ENCODE measurements at regions not wholly inside any gene's neighbourhood (a gene's known extent, or its start where the extent isn't known, plus 50 kb on each side); places are given as distances from the start of the nearest gene placed in this dataset.

GRCh38 chr21:41671859-41672542 is 94.9 kb downstream of the RIPK4 start:
- no peak for DNase-seq (ENCODE audit: low read depth in 4 of 4, low spot score in 1 of 4)

DNA sequence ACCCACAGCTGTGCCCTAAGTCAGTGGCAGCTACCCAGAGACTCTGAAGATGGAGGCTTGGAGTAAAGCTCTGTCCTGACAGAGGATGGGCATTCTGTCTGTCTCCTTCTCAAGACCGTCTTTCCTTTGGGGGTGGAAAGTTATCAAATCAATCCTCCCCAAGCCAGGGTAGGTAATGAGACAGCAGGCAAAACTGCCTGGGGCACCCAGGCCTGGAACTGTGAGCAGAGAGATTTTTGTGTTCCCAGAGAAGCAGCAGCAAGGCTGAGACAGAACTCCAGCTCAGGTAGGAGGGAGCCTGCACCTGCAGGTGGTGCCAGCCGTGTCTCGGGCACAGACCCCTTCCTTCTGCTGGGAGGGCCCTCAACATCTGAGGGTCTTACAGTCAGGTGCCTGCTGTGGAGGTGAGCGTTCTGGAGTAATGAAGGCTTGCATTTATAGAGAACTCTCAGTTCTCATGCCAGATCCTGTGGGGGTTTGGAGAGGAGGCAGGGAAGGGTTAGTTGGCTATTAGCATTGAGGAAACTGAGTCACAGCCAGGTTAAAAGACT is 95.6 kb downstream of the RIPK4 start:
- DNase-seq (ENCODE audit: low read depth in 4 of 4, low spot score in 1 of 4) = no peak

GRCh38 chr21:41670056-41670805 is 96.6 kb downstream of the RIPK4 start:
- no peak for DNase-seq (ENCODE audit: low read depth in 4 of 4, low spot score in 1 of 4)

DNA sequence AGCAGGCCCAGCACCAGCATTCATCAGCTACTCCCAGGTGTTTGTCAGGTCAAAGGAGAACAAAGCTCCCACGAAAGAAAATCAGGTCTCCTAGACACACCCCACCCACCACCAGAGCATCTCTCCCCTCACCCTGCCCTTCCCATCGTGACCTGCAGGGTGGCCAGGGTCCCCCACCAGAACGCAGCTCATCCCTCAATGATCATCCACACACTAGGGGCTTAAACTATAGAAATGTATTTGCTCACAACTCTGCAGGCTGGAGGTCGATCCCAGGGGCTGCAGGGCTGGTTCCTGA is 97.4 kb downstream of the RIPK4 start:
- no peak for DNase-seq (ENCODE audit: low read depth in 4 of 4, low spot score in 1 of 4)

DNA sequence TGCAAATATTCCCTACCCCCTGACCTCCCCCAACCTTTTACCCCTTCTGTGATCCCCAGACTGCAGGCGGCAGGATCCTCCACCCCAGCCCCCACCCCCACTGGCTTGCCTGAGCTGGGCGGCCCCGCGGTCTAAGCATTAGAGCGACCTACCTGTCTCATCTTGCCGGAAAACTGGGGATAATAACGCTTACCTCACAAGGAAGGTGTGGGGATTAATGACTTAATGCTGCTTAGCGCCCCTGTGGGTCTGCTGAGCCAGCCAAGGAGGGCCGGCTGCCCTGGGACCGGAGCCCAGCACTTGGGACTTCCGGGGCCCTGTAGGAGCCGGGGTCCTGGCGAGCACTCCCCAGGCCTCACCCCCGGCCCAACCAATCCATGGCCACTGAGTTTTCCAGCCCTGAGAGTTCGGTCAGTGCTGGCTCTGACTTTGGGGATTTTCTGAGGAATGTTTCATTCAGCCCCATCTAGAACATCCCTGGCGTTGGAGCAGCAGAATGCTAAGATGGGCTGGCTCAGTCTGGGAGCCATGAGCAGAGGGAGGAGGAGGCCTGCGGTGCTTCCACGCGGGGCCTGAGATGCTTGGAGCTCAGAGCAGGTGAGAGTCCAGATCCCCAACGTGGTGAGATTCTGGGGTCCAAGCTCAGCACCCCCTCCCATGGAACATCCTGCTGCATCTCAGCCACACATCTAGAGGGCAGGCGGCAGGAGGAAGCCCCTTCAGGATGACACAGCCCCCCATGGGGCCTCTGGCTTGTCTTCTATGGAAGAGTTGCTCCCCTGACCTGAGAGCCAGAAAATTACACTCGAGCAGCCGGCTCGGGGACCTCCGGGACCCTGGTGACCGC is 97.9 kb downstream of the RIPK4 start:
- DNase-seq (ENCODE audit: low read depth in 4 of 4, low spot score in 1 of 4) = no peak

DNA sequence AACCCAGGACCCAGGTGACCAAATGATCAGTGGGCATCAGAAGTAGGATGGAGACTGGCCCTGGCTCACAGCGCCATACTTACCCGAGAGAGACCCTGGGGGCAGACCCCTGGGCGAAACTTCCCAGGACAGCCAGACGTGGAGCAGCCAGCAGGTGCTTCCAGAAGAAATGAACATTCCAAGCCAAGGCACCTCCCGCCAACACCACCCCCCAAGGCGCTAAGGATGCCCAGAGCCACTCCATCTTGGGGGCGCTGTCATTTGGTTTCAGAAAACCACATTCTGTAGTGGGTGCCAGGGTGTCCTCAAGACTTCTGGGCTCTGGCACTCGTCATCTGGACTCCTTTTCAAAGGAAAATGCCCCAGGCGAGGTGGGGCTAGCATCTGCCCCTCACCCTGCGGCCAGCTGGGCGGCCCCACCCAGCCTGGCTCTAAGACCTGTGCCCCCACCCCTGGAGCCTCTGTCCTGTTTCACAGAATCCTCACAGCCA is 98.8 kb downstream of the RIPK4 start:
- DNase-seq (ENCODE audit: low read depth in 4 of 4, low spot score in 1 of 4) = no peak

DNA sequence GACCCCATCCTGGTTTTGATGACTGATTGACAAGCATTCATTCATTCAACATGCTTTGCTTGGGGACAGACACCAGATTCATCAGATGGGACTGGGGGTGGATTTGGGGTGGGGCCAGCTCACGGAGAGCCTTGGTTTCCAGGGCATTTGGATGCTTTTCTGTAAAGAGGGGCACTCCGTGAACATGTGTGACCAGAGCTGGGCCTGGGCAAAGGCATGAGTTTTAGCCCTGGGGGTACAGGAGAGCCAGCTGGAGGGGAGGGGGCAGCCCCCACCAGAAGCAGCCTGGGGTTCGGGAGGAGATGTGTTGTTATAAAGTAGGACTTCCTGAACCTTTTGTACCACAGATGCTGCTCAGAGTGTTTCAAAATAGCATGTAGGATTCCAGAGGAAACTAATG is 99.7 kb downstream of the RIPK4 start:
- DNase-seq (ENCODE audit: low read depth in 4 of 4, low spot score in 1 of 4) = no peak

DNA sequence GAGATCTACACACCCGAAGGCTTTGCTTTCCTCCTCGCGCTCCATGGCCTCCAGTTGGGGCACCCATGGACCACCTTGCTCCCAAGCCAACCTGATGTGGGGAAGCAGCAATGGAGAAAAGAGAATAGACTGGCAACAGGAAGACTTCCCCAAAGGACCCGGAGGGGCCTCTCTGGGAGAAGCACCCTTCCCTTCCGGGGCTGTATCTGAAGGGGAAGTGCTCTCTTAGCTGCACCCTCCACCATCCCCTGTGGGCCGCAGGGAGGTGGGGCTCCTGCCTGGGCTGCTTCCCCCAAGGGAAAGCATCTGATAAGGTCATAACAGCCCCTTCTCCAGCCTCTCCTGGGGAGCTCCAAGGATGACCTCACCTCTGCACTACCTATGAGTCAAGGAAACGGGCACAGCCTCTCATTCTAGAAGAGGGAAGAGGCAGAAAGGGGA is 100.2 kb downstream of the RIPK4 start:
- no peak for DNase-seq (ENCODE audit: low read depth in 4 of 4, low spot score in 1 of 4)

DNA sequence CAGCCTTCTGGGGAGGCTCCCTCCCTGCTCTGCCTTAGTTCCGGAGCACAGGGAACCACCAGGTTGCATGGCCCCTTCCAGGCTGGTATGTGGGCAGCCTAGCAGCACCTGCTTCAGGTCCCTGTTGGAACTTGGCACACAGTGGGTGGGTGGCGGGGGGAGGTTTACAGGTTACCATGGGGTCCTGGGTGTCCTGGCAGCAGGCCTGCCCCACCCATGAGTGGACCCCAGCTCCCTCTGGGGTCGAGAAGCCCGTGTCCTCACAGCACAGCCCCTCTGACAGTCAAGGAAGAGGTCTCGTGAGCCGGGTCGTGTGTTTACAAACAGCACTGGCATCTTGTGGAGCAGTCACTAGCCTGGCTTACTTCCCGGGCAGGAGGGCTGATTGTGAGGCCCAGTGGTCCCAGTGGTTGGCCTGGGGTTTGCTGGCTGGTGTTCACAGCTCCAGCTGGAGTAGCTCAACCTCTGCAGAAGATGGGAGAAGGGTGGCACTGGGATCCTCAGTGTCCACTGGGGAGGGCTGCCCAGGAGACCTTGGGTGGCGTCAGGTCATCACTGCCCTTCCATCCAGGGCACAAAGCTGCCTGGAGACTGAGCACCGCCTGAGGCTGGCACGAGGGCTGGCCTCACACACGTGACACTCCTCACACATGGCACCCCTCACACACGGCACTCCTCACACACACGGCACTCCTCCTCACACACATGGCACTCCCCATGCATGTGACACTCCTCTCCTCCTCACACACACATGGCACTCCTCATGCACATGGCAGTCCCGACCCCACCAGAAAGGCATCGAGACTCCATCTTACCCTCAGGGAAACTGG is 100.9 kb downstream of the RIPK4 start:
- DNase-seq (ENCODE audit: low read depth in 4 of 4, low spot score in 1 of 4) = no peak

- DNase-seq (ENCODE audit: low read depth in 4 of 4, low spot score in 1 of 4) = no peak
Observed at GRCh38 chr21:41664881-41665765, 101.7 kb downstream of the RIPK4 start.

DNA sequence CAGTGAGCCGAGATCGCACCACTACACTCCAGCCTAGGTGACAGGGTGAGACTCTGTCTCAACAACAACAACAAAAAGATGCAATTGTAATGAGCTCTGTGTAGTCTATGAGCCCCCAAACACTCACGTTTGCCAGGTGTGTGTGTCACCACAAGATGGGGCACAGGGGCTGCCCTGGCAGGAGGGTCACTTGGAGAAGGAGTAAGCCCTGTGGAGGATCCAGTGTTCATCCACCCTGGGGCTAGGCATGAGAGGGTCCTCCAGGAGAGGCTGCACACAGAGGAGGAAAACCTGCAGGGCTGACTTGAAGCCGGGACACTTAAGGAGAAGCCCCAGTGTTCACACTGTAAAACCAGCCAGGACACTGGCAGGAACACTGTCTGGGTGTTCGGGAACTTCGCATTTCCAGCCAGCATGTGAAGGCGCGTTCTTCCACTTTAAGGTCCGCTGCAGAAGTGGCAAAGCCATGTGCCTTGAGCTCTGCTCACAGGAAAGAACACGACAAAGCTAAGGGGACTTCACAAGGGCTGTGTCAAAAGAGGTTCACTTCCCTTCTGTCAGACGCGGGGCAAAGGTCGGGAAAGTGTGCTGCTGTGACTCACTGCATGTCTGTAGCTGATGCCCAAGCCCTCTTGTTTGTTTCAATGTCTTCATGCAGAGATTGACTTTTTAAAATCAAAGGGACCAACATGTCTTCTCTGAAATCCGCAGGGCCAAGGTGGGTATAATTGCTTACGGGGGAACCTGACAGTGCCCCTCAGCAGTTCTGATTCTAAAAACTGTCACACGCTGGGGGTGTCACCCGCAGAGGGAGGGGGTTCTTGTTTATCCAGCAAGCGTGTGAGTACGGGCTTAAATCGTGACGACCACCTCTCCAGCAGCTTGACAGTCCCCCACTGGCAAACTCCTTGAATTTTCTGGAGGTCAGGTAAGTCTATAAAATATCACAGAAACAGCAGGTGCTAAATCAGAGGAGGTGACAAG is 102.8 kb downstream of the RIPK4 start:
- DNase-seq (ENCODE audit: low read depth in 4 of 4, low spot score in 1 of 4) = no peak

DNA sequence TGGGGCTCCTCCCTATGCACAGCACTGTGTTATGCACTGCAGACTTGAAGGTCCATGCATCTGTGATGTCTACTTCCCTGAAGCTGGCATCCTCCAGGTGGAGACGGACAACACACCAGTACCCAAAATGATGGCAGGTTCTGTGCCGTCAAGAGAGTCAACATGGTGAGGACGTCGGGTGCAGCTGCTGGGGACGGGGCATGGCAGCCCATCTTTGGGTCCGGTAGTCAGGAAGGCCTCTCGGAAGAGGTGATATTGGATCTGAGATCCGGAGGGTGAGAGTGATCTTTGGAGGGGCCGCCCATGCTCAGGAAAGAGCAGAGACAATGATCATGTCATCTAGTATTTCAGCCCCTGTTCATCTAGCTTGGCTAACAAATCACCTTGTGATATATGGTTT is 104.1 kb downstream of the RIPK4 start:
- no peak for DNase-seq (ENCODE audit: low read depth in 4 of 4, low spot score in 1 of 4)

DNA sequence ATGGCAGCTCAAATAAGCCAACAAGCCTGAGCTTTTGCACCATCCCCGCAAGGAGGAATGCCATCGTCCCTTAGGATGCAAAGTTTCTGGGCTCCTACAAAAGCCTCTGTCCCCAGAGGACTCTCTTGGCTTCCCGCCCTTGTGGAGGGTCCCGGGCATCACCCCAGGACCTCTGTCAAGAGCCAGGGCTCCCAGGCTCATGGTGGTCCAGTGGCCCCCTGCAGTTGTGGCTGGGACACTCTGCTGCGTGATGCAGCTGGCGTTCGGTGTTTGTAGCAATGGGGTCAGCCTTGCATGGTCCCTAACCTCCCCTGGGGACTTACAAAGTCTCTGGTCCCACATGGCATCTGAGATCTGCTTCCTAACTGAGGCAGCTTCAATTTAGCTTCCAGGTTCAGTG is 104.7 kb downstream of the RIPK4 start:
- DNase-seq (ENCODE audit: low read depth in 4 of 4, low spot score in 1 of 4) = no peak

DNA sequence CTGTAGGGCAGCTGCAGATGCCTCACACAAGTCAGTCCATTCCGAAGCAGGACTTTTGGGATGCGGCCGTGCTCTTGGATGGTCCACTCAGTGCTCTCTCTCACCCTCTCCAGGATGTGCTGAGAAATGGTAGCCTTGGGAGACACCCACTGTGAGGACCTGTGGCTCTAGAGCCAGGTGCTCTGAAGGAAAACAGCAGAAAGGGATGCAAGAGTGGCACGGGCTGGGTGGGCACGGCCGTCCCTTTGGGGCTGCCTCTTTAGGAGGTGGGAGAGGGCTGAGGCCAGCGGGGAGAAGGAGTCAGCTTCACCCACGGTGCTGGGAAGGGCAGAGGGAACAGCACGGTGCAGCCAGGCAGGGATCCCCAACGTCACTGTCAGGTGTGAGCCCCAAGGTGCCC is 106.1 kb downstream of the RIPK4 start:
- DNase-seq (ENCODE audit: low read depth in 4 of 4, low spot score in 1 of 4) = no peak

- no peak for DNase-seq (ENCODE audit: low read depth in 4 of 4, low spot score in 1 of 4)
Observed at GRCh38 chr21:41659791-41660560, 106.9 kb downstream of the RIPK4 start.

DNA sequence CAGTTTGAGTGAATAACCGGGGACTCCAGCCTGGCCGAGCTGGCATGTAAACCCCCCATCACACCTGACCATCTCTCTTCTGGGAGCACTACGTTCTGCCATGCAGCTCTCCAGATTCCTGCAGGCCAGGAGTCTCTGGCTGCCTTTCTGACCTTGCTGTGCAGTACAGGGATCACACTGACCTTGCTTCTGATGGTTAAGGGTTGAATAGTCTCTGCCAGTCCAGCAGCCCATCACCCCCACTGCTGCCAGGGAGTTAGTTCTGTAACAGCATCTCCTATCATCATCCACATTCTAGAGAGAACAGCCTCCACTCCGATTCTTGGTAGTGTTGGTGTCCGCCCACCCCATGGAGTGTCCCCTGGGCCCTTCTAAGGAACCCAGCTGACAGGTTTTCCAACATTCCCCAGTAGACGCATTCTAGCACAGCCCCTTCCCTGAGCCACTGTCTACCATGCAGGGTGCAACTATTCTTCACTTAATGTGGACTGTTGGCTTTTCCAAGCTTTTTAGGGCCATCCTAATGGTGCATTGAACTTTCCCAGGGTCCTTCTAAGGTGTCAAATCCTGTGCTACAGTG is 109.8 kb downstream of the RIPK4 start:
- DNase-seq (ENCODE audit: low read depth in 4 of 4, low spot score in 1 of 4) = no peak

DNA sequence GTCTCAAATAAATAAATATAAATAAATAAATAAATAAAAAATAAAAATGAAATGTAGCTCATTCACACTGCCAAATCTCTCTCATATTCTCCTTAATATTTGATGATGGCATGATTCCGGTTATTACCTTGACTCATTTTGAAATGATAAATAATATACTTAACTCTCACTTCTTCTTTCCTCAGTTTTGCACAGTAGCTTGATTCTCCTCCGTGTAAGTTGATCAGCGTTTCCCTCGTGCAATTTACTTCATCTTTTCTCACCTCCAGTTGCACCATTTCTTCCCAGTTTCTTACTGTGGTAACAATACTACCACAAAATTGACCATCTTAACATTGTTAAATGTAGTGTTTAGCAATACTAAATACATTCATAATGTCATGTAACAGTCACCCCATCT is 111.6 kb downstream of the RIPK4 start:
- DNase-seq (ENCODE audit: low read depth in 4 of 4, low spot score in 1 of 4) = no peak

All from stimulated activated CD4-positive, alpha-beta T cell treated with anti-CD3 and anti-CD28 coated beads, Interleukin-1b, Interleukin-23, amount 100 ng/mL, for 24 hours (primary cell).